Peyer's patch (tissue), 4 donors: ENCODE measurements at regions not wholly inside any gene's neighbourhood (a gene's known extent, or its start where the extent isn't known, plus 50 kb on each side); places are given as distances from the start of the nearest gene placed in this dataset.

Source experiments
- CTCF ChIP-seq, 6 experiments: fragments of 450-650 bp in 4 of 6; fragments of 200-600 bp in 2 of 6; sonication (generic) in 1 of 6; IDR thresholded peaks; one replicate each; pipeline ENCODE4 v1.5.1; 2017 to 2019; ENCODE audit warnings: antibody characterized with exemption in 6 of 6, mild to moderate bottlenecking in 3 of 6, moderate library complexity in 1 of 6
- POLR2A ChIP-seq, 2 donors: fragments of 450-650 bp; IDR thresholded peaks; one replicate each; pipeline ENCODE4 v1.5.1; 2017; ENCODE audit warnings: antibody characterized with exemption in 2 of 2, mild to moderate bottlenecking in 2 of 2, moderate library complexity in 2 of 2

- TF ChIP-seq POLR2A (IDR thresholded peaks at IDR 0.05) (no peak), CTCF (IDR thresholded peaks at IDR 0.05) (no peak)
Measured at GRCh38 chr9:118609355-118610044, 759.7 kb downstream of the BRINP1 start.
